Tibial nerve (tissue), 4 donors: ENCODE measurements at regions not wholly inside any gene's neighbourhood (a gene's known extent, or its start where the extent isn't known, plus 50 kb on each side); places are given as distances from the start of the nearest gene placed in this dataset.

Experiments
- DNase-seq, 2 donors: peaks; one replicate each; pipeline ENCODE4 v3.0.0-alpha.2; 2019; ENCODE audit warnings: low spot score in 2 of 2
- H3K27ac ChIP-seq, 4 donors: fragments of 200-600 bp; sonication (generic) in 3 of 4; one replicate each; pipeline ENCODE4 v1.5.1; 2017 to 2019; ENCODE audit warnings: mild to moderate bottlenecking in 1 of 4
- H3K27me3 ChIP-seq, 2 donors: fragments of 200-600 bp; sonication (generic) in 1 of 2; one replicate each; pipeline versions ENCODE4 v1.5.1 to v1.6.0; 2017 to 2019
- H3K36me3 ChIP-seq, 3 donors: fragments of 200-600 bp; sonication (generic); one replicate each; pipeline ENCODE4 v1.5.1; 2018 to 2019
- H3K4me1 ChIP-seq, 4 donors: fragments of 200-600 bp; sonication (generic) in 3 of 4; one replicate each; pipeline ENCODE4 v1.5.1; 2017 to 2019
- H3K4me3 ChIP-seq, 4 donors: fragments of 200-600 bp; sonication (generic) in 3 of 4; one replicate each; pipeline ENCODE4 v1.5.1; 2017 to 2019; ENCODE audit warnings: mild to moderate bottlenecking in 1 of 4, moderate library complexity in 1 of 4
- H3K9me3 ChIP-seq, 4 donors: fragments of 200-600 bp; sonication (generic) in 3 of 4; one replicate each; pipeline ENCODE4 v1.5.1; 2017 to 2019
- EP300 ChIP-seq, 2 donors: sonication (generic); formaldehyde crosslinking; IDR thresholded peaks; one replicate each; pipeline ENCODE4 v1.6.1; 2017; ENCODE audit warnings: antibody characterized with exemption in 2 of 2, mild to moderate bottlenecking in 1 of 2
- POLR2A ChIP-seq, 2 donors: fragments of 450-650 bp; IDR thresholded peaks; one replicate each; pipeline ENCODE4 v1.6.1; 2017; ENCODE audit warnings: antibody characterized with exemption in 2 of 2, mild to moderate bottlenecking in 2 of 2, moderate library complexity in 2 of 2
- WGBS, 2 donors: methylation state at CpG; one replicate each; pipeline ENCODE4 v1.1.5; 2018; 5-methylcytosine and 5-hydroxymethylcytosine counted together
- TF ChIP-seq, protein P1 (sequence below), 5 experiments: fragments of 200-600 bp in 3 of 5; fragments of 450-650 bp in 2 of 5; sonication (generic) in 3 of 5; IDR thresholded peaks; one replicate each; pipeline ENCODE4 v1.5.1; 2016 to 2019; ENCODE audit warnings: antibody characterized with exemption in 5 of 5, mild to moderate bottlenecking in 3 of 5, moderate library complexity in 2 of 5

DNA sequence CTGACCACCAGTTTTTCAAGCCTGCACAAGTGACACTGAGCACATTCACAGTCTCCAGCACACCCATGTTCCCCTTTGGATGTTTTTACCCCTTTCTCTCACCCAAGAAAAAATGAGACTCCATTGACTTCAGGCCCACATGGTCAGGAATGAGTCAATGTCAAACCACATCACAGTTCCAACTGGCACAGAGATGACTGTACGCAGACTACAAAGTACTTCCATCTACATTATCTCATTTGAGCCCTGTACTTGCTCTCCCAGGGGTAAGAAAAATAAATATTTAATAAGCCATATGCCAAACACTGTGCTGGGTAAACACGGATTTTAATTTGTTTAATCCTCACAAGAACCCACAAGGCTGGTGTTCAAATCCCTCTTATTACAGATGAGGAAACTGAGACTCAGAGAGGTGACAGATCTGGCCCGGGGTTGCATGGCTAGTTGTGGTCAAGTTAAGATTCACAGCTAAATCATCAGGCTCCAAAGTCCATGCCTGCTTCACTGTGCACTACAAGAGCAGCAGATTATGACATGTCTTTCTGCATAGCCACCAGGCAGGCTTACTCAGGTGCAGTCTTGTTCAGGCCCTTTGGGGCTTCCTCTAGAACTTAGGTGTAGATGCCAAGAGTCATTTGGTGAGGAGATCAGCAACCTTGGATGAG is 106.1 kb downstream of the TXNL1 start:
- Histone ChIP-seq H3K9me3 (no peaks in the 10 kb centered on the region), H3K36me3 (no peaks in the 10 kb centered on the region), H3K4me3 (no peak overlapping the region), H3K27me3 (no peaks in the 10 kb centered on the region), H3K4me1 (no peaks in the 10 kb centered on the region), H3K27ac (no peak overlapping the region)
- TF ChIP-seq EP300 (IDR thresholded peaks at IDR 0.05) (no peak), POLR2A (IDR thresholded peaks at IDR 0.05) (no peak)
- TF ChIP-seq, protein P1, sequence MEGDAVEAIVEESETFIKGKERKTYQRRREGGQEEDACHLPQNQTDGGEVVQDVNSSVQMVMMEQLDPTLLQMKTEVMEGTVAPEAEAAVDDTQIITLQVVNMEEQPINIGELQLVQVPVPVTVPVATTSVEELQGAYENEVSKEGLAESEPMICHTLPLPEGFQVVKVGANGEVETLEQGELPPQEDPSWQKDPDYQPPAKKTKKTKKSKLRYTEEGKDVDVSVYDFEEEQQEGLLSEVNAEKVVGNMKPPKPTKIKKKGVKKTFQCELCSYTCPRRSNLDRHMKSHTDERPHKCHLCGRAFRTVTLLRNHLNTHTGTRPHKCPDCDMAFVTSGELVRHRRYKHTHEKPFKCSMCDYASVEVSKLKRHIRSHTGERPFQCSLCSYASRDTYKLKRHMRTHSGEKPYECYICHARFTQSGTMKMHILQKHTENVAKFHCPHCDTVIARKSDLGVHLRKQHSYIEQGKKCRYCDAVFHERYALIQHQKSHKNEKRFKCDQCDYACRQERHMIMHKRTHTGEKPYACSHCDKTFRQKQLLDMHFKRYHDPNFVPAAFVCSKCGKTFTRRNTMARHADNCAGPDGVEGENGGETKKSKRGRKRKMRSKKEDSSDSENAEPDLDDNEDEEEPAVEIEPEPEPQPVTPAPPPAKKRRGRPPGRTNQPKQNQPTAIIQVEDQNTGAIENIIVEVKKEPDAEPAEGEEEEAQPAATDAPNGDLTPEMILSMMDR (IDR thresholded peaks at IDR 0.05): no peak
- DNase-seq: no peak
- WGBS, 2 donors: 42 to 63% methylated on average over 3 of the region's 3 CpGs

DNA sequence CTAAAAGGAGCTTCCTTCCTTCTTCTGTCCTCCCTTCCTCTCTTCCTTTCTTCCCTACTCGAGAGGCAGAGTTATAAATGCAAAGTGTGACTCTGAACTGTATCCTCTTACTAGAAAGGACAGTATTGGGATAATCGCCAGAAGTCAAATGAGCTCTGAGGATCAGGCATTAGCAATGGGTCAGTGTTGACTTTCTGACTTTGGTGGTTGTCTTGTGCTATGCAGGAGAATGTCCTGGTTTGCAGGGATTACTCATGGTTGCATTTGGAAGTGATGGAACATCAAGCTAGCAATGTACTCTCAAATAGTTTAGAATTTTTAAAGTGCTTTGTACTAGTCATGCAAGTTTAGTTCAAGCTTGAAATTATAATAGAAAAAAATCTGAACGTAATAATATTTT is 115.6 kb downstream of the TXNL1 start:
- WGBS, 2 donors: 61 to 65% methylated on average over 3 of the region's 3 CpGs
- DNase-seq: no peak
- H3K9me3 ChIP-seq: no peaks in the 10 kb centered on the region
- H3K4me1 ChIP-seq: no peaks in the 10 kb centered on the region
- H3K4me3 ChIP-seq: no peak overlapping the region
- TF ChIP-seq POLR2A (IDR thresholded peaks at IDR 0.05) (no peak), EP300 (IDR thresholded peaks at IDR 0.05) (no peak)
- TF ChIP-seq, protein P1 (IDR thresholded peaks at IDR 0.05): no peak
- no peaks in the 10 kb centered on the region for H3K36me3 ChIP-seq
- no peaks in the 10 kb centered on the region for H3K27me3 ChIP-seq
- no peak overlapping the region for H3K27ac ChIP-seq

- Histone ChIP-seq H3K36me3 (no peaks in the 10 kb centered on the region), H3K27ac (no peak overlapping the region), H3K4me1 (no peaks in the 10 kb centered on the region), H3K4me3 (no peak overlapping the region), H3K27me3 (no peaks in the 10 kb centered on the region), H3K9me3 (no peaks in the 10 kb centered on the region)
- no peak for TF ChIP-seq EP300 (IDR thresholded peaks at IDR 0.05)
- TF ChIP-seq POLR2A (IDR thresholded peaks at IDR 0.05): no peak
- TF ChIP-seq, protein P1 (IDR thresholded peaks at IDR 0.05): no peak
- WGBS, 2 donors: 68 to 82% methylated on average over 3 of the region's 3 CpGs
- DNase-seq: no peak
Observed at GRCh38 chr18:56521263-56521662, 117.1 kb downstream of the TXNL1 start.

- 95 to 96% methylated on average over 9 of the region's 9 CpGs for WGBS, 2 donors
- TF ChIP-seq POLR2A (IDR thresholded peaks at IDR 0.05) (no peak), EP300 (IDR thresholded peaks at IDR 0.05) (no peak)
- TF ChIP-seq, protein P1 (IDR thresholded peaks at IDR 0.05): no peak
- H3K27me3 ChIP-seq: no peaks in the 10 kb centered on the region
- no peak overlapping the region for H3K27ac ChIP-seq
- no peak overlapping the region for H3K4me3 ChIP-seq
- DNase-seq: no peak
- no peaks in the 10 kb centered on the region for H3K9me3 ChIP-seq
- no peaks in the 10 kb centered on the region for H3K4me1 ChIP-seq
- H3K36me3 ChIP-seq: no peaks in the 10 kb centered on the region
Observed at GRCh38 chr18:56517761-56518160, 120.6 kb downstream of the TXNL1 start.

- Histone ChIP-seq H3K4me3 (no peak overlapping the region), H3K27ac (no peak overlapping the region), H3K36me3 (no peaks in the 10 kb centered on the region), H3K4me1 (no peaks in the 10 kb centered on the region), H3K9me3 (no peaks in the 10 kb centered on the region), H3K27me3 (no peaks in the 10 kb centered on the region)
- no peak for DNase-seq
- TF ChIP-seq POLR2A (IDR thresholded peaks at IDR 0.05) (no peak), EP300 (IDR thresholded peaks at IDR 0.05) (no peak)
- TF ChIP-seq, protein P1 (IDR thresholded peaks at IDR 0.05): no peak
- 75 to 81% methylated on average over 4 of the region's 4 CpGs for WGBS, 2 donors
Observed at GRCh38 chr18:56517196-56517595, 121.2 kb downstream of the TXNL1 start.
